SK-N-MC (cell line): ENCODE measurements at regions not wholly inside any gene's neighbourhood (a gene's known extent, or its start where the extent isn't known, plus 50 kb on each side); places are given as distances from the start of the nearest gene placed in this dataset.

ENCODE experiments used
- DNase-seq: peaks from one replicate; pipeline ENCODE4 v3.0.0-alpha.2; 2011; ENCODE audit warnings: low read depth, low spot score
- H3K27ac ChIP-seq: fragments of 200-600 bp; sonication (generic); 2 replicates; pipeline ENCODE4 v1.5.1; 2016; ENCODE audit warnings: mixed run types
- H3K36me3 ChIP-seq: fragments of 200-600 bp; sonication (generic); 2 replicates; pipeline ENCODE4 v1.6.1; 2017; ENCODE audit warnings: antibody characterized with exemption, low read length, mixed read lengths; ENCODE audit not compliant: insufficient read depth
- H3K4me3 ChIP-seq: fragments of 200-600 bp; sonication (generic); 2 replicates; pipeline ENCODE4 v1.5.1; 2016
- H3K9ac ChIP-seq: fragments of 200-600 bp; sonication (generic); 2 replicates; pipeline ENCODE4 v1.8.0; 2017; ENCODE audit warnings: mixed run types, mixed read lengths; ENCODE audit not compliant: insufficient read length
- H3K9me3 ChIP-seq: fragments of 200-600 bp; sonication (generic); 2 replicates; pipeline ENCODE4 v1.6.1; 2017; ENCODE audit warnings: low read depth, mild to moderate bottlenecking, antibody characterized with exemption, low read length, moderate library complexity, mixed read lengths
- EZH2 ChIP-seq: fragments of 200-600 bp; sonication (generic); IDR thresholded peaks from one replicate; pipeline ENCODE4 v1.6.1; 2017; ENCODE audit warnings: antibody characterized with exemption
- FOXP2 ChIP-seq: optimal IDR thresholded peaks from 2 replicates; pipeline ENCODE3; 2011; ENCODE audit warnings: mild to moderate bottlenecking, moderate library complexity; ENCODE audit not compliant: insufficient read depth; ENCODE audit errors: extremely low read length, control extremely low read depth
- POLR2AphosphoS5 ChIP-seq: IDR thresholded peaks from 2 replicates; pipeline ENCODE4 v1.6.1; 2012; ENCODE audit warnings: mild to moderate bottlenecking, low read depth, low read length, borderline replicate concordance

GRCh38 chr21:22125581-22125980 is 1127.4 kb downstream of the NCAM2 start:
- Histone ChIP-seq H3K27ac (no peak overlapping the region), H3K9ac (no peak overlapping the region), H3K4me3 (no peak overlapping the region), H3K36me3 (no peaks in the 10 kb centered on the region), H3K9me3 (no peaks in the 10 kb centered on the region)
- DNase-seq = no peak
- TF ChIP-seq POLR2AphosphoS5 (no peak), EZH2 (no peak), FOXP2 (no peak)

- Histone ChIP-seq H3K36me3 (no peaks in the 10 kb centered on the region), H3K9me3 (no peaks in the 10 kb centered on the region), H3K4me3 (no peak overlapping the region), H3K9ac (no peak overlapping the region), H3K27ac (no peak overlapping the region)
- no peak for DNase-seq
- TF ChIP-seq EZH2 (no peak), POLR2AphosphoS5 (no peak), FOXP2 (no peak)
These were observed 1130.5 kb downstream of the NCAM2 start for GRCh38 chr21:22128671-22129070.

DNA sequence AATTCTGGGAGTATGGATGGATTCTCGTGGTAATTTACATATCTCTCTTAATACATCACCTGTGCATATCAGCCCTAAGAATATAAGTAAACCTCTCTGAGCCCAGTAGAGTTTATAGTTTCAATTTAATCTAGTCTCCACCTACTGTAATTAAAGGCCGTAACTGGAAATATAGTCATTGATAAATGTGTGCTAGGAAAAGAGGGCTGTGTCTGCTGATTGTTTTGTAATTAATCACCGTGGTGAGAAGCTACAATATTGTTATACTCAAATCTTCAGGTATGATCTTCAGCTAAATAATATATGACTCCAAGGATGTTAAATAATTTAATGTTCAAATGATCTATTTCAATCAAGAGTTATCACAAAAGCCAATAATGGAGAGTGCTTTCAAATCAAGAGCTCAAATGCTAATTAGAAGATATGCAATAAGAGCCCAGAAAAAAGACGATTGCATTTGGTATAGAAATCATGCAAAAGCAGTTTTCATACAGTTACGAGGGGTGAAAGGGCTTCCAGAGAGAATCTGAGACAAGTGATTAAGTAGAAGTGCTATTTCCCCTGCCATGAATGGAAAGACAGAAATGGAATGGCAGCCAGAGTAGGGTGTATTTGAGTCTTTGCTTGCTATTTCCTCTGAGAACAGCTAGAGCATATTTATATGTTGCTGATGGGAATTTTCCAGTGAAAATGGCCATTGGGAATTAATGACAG is 1134.3 kb downstream of the NCAM2 start:
- Histone ChIP-seq H3K36me3 (no peaks in the 10 kb centered on the region), H3K4me3 (no peak overlapping the region), H3K27ac (no peak overlapping the region), H3K9ac (no peak overlapping the region), H3K9me3 (no peaks in the 10 kb centered on the region)
- no peak for DNase-seq
- TF ChIP-seq FOXP2 = no peak
- TF ChIP-seq EZH2 = no peak
- TF ChIP-seq POLR2AphosphoS5 = no peak

- H3K9ac ChIP-seq = no peak overlapping the region
- no peaks in the 10 kb centered on the region for H3K9me3 ChIP-seq
- H3K36me3 ChIP-seq = no peaks in the 10 kb centered on the region
- TF ChIP-seq EZH2 (no peak), POLR2AphosphoS5 (no peak), FOXP2 (no peak)
- DNase-seq = no peak
- no peak overlapping the region for H3K27ac ChIP-seq
- H3K4me3 ChIP-seq = no peak overlapping the region
These were observed 1138.5 kb downstream of the NCAM2 start for GRCh38 chr21:22136740-22137139.

DNA sequence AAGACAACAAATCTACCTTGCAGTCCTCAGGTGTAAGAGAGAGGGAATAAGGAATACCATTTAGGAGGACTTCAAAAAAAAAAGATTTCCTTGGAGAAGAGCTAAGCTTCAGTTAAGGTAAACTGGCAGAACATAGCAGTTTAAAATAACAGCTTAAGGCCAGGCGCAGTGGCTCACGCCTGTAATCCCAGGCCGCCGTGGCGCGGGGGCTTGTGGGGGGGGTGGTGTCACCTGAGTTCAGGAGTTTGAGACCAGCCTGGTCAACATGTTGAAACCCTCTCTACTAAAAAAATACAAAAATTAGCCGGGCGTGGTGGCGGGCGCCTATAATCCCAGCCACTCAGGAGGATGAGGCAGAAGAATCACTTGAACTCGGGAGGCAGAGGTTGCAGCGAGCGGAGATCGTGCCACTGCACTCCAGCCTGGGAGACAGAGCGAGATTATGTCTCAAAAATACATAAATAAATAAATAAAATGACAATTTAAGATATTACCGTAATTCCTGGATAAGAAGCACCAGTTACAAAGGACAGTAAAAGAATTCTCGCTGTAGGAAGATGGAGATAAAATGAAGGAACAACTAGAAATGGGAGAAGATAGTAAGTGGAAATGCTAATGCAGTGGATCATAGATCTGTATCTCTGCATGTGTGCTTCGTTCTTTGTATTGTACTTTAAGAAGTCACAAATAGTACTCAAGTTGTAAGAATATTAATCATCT is 1140.2 kb downstream of the NCAM2 start:
- H3K9ac ChIP-seq = no peak overlapping the region
- no peak overlapping the region for H3K27ac ChIP-seq
- no peaks in the 10 kb centered on the region for H3K9me3 ChIP-seq
- H3K36me3 ChIP-seq = no peaks in the 10 kb centered on the region
- TF ChIP-seq FOXP2 (no peak), EZH2 (no peak), POLR2AphosphoS5 (no peak)
- H3K4me3 ChIP-seq = no peak overlapping the region
- no peak for DNase-seq

DNA sequence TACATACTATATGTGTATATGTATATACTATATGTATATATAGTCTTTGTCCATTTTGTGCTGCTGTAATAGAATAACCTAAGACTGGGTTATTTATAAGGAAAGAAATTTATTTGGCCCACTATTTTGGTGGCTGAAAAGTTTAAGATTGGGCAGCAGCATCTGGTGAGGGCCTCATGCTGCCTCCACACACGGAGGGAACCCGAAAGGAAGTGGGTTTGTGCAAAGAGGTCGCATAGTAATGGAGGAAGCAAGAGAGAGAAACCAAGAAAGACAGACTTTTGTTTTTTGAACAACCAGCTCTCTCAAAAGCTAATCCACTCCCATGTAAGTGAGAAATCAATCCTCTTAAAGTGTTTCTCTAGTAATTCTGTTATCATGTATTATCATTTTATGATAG is 1147.3 kb downstream of the NCAM2 start:
- DNase-seq = no peak
- Histone ChIP-seq H3K27ac (no peak overlapping the region), H3K4me3 (no peak overlapping the region), H3K36me3 (no peaks in the 10 kb centered on the region), H3K9me3 (0 out of 2 replicates have a peak, but pooled peaks cover 4% of the 10 kb centered on the region), H3K9ac (no peak overlapping the region)
- TF ChIP-seq FOXP2 (no peak), EZH2 (no peak), POLR2AphosphoS5 (no peak)

- TF ChIP-seq FOXP2 (no peak), POLR2AphosphoS5 (no peak), EZH2 (no peak)
- no peak overlapping the region for H3K9ac ChIP-seq
- no peak overlapping the region for H3K27ac ChIP-seq
- H3K9me3 ChIP-seq = no peaks in the 10 kb centered on the region
- H3K4me3 ChIP-seq = no peak overlapping the region
- H3K36me3 ChIP-seq = no peaks in the 10 kb centered on the region
- DNase-seq = no peak
These were observed 1156.5 kb downstream of the NCAM2 start for GRCh38 chr21:22154579-22155274.

- Histone ChIP-seq H3K9me3 (peaks cover 4% of the 10 kb centered on the region; the same call in 1 of the 2 replicates), H3K4me3 (no peak overlapping the region), H3K9ac (no peak overlapping the region), H3K27ac (peak overlapping the region; percentile 62; the same call in 1 of the 2 replicates), H3K36me3 (no peaks in the 10 kb centered on the region)
- no peak for DNase-seq
- TF ChIP-seq POLR2AphosphoS5 = no peak
- TF ChIP-seq EZH2 = no peak
- TF ChIP-seq FOXP2 = no peak
These were observed 1166.7 kb downstream of the NCAM2 start for GRCh38 chr21:22164912-22165311.

- Histone ChIP-seq H3K9ac (no peak overlapping the region), H3K4me3 (no peak overlapping the region), H3K36me3 (no peaks in the 10 kb centered on the region), H3K27ac (no peak overlapping the region), H3K9me3 (no peaks in the 10 kb centered on the region)
- DNase-seq = no peak
- TF ChIP-seq POLR2AphosphoS5 (no peak), FOXP2 (no peak), EZH2 (no peak)
These were observed 1176.5 kb downstream of the NCAM2 start for GRCh38 chr21:22174746-22175145.
